IPS DF 19.7 (cell line): ENCODE measurements at regions not wholly inside any gene's neighbourhood (a gene's known extent, or its start where the extent isn't known, plus 50 kb on each side); places are given as distances from the start of the nearest gene placed in this dataset.

Source experiments
- DNase-seq: peaks from one replicate; pipeline ENCODE4 v3.0.0-alpha.2; 2013; ENCODE audit warnings: low read depth, low spot score

DNA sequence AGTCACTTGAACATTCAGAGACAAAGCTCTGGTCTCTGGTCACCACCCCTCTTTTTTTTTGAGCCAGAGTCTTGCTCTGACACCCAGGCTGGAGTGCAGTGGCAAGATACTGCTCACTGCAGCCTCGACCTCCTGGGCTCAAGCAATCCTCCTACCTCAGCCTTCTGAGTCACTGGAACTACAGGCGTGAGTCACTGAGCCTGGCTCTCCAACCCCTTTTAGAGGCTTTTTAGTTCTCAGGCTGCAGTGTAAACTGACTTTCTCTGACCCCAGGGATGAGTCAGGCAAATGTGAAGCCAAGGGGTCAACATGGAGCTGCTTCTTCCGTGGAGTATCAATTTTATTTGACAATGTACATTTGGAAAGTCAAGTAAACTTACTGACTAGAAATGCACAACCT lies 229.2 kb downstream of the PTTG2 start:
- DNase-seq = no peak

DNA sequence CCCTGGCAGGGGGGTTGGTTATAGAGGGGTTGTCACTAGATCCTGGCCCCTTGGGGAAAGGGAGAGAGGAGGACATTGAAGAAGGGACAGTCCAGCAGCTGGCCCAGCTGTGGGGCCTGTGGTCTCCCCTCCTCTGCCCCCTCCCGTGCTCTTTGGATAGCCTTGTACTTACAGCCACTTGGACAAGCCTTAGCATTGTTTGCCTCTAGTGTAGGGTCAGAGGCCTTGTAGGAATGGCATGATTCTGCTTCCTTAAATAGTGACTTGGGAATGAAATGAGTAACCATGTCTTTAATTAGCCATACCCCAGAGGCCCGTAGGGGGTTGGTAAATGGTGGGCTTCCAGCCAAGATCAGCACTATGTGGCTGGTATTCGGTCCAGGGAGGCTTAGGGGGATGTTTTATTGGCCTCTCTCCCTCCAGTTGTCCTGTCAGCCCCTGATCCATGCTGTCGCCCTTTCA lies 230.6 kb downstream of the PTTG2 start:
- no peak for DNase-seq

DNA sequence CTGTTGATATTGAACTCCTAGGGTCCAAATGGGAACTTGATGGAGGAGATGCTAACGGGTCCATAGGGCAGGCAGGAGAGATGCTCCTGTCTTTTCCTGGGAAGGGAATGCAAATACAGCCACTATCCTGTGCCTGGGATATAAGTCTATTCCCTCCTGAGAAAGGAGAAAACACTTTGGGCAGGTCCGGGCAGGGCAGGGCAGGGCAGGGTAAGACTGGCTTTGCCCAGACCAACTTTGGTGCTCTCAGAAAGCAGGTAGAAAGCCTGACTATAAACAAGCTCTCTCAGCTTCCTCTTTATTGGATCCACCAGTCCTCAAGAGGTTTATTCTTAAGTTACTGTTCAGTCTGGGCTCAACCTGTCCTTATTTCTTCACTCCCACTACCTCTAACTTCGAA lies 232.3 kb downstream of the PTTG2 start:
- DNase-seq = no peak

DNA sequence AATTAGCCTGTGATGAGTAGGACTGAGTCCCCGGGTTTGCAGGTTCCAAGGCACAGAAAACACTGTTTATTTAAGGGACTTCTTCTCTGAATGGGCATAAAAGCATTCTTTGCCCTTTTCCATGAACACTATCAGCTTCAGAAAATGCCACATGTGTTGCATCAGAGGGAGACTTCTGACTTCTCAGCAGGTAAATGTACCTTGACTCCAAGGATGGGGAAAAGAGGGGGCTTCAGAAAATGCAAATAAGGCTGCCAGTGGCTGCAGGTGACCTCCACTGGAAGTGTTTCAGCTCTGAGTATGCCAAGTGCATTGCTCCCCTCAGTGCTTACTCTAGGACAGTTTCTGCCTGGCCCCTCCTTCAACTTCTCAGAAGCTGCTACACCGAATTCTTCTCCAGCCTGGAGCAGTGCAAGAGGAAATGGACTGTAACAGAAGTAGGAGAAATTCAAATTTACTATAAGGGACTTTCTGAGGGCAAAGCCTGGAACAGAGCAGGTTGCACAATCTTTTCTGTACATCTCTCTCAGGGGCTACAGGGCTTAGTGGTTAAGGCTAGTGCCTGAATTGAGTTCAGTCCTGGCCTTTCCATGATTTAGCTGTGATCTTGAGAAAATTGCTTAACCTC lies 233.2 kb downstream of the PTTG2 start:
- no peak for DNase-seq

DNA sequence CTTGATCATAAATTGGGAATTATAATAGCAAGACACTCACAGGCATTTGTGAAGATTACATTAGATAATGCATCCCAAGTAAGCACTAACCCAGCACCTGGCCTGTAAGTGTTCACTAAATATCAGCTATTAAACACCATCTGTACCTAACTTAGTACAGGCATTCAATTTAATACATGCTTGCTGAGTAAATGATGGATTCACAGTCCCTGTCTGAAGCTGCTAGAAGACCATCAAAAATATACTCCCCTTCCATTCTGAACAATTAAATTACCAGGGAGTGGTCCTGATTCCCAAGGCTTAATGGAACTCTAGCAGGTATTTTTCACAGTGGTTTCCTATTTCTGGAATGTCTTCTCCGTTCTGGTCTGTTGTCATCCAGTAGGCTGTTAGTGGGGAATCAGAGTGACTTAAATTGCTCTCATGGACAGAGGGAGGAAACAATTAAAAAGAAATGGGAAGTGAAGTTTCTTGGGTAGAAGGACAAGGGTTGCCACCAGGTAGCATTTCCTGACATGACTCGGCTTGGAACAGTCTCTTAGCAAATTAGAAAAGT lies 233.9 kb downstream of the PTTG2 start:
- no peak for DNase-seq

DNA sequence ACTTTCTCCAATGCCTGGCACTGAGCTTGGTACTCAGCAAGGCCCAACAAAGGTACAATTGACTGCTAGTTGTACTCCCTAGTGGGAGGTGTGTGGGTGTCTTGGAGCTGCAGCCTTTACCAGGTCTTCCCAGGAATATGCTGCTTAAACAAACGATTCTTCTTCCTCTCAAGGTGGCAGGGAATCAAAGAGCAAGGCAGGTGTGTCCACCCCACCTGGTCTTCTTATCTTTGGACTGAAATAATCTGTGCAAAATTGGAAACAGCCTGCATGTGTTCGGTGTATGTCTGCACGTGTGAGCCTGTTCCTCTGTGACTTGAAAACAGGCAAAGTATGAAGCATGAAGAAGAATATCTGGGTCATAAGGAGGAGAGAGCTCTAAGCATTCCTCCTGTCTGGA lies 235.3 kb downstream of the PTTG2 start:
- no peak for DNase-seq

DNA sequence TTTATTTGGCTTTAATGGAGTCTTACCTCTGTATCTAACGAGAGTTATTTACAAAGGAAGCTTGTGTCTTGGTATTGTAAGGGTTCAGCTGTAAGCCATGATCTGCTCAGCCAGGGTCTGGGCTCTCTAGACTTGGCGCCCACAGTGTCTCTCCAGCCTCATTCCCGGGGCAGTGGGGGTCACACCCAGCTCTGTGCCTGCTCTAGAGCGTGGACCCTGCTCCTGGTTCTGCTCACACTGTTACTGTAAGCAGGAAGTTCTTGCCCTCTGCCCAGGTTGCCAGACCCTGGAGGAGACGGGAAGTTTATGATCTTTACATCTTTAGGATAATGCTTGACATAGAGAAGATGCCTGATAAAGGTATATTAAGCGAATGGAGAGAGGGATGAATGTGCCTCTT lies 235.7 kb downstream of the PTTG2 start:
- DNase-seq = no peak

DNA sequence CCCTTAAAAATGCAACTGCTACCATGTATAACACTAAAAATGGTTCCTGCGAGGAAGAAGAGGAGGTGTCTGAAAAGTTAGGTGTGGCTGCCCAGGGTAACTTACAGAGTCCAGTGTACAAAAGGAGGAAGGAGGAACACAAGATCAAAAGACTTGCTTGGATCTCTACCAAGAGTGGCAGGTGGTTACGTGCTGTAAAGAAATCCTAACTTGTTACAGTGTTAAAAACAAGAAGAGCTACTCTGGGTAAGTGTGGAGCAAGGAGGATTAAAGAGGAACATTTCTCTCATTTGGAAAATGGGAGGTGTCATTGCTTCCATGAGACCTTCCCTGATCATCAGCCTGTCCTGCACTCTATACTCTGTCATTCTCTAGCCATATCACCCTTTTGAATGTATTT lies 242.0 kb downstream of the PTTG2 start:
- DNase-seq = no peak

DNA sequence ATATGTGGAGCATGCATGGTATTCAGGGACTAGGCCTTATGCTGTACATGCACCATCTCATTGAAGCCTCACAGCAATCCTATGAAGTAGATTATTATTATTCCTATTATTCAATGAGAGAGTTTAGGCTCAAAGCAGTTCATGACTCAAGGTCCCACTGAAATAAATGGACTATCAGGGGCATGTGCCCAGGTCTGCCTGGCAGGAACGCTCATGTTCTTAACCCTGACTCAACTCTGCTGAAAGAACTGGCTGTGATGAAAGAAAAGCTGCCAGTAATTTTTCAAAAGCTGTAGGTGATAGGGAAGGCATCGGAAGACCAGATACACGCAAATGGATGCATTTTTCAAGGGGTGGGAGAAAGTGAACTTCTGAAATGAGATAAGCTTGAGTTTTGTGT lies 243.4 kb downstream of the PTTG2 start:
- no peak for DNase-seq

DNA sequence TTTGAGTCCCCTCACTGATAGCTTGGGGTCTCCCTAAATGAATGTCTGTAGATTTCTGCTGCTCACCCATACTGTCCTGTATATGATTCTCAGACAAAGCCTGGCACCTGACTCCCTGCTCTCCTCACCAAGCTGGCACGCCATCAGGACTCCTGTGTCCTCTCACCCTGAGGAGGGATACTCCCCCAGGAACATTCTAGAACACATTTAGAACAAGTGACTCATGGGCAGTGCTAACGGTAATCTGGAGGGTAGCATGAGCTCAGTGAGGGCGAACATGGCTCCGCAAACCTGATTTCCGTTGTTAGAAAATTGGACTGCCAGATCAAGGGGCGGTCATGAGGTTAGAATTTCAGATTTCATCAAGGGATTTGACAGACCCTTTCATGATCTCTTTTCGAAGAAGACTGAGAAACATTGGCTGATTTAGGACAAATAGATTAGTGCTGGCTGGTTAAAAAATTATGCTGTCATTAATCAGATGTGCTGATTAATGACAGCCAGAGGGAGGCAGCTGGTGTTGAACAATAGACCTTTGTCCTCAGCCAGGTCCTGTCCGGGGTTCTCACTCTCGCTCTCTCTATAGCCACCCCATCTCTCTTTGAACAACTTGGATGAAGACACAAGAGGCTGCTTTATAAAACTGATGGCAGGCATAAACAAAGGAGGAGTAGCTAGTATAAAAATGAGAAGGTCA lies 244.3 kb downstream of the PTTG2 start:
- no peak for DNase-seq

DNA sequence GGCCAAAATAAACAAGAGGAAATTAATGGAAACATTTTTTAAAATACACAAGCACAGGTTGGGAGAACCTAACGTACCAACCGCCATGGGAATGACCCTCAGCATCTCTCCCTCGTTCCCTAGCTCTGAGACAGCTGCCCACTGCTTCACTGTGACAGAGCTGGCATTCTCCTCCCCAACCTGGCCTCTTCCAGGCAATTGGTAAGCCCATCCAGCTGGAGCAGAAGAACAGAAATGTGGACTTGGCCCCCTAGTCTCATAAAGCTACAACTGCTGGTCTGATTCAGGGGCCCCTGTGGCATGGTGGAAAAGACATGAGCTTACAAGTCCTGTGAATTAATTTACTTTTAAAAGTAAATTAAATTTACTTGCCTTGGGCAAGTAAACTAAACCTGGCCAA lies 245.1 kb downstream of the PTTG2 start:
- no peak for DNase-seq

DNA sequence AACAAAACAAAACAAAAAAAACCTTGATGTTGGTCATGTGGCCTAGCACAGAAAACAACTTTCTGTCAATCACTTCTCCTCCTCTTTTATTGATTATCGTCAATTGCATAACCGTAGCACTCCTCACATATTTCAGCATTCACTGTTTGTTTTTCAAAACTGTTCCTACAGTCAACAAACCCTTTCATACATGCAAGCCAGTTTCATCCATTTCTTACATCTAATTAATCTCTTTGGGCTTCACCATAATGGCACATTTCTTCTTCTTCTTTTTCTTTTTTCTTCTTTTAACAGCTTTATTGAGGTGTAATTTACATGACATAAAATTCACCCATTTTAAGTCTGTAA lies 246.9 kb downstream of the PTTG2 start:
- DNase-seq = no peak

DNA sequence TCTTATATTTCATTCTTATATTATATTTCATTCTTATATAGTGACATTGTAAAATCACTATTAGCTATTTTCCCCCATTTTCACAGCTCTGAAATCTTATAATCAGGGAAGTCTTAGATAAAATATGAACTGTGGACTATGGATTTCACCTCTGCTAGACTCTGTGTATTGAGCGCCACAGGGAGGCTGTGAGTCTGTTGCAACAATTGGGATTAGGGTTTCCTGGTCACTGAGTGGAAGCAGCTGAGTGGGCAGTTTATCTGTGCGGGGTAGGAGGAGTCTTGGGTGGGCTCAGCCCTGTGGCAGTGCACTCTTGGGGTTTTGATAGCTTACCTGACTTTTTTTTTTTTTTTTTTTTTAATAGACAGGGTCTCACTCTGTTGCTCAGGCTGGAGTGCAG lies 249.5 kb downstream of the PTTG2 start:
- no peak for DNase-seq

DNA sequence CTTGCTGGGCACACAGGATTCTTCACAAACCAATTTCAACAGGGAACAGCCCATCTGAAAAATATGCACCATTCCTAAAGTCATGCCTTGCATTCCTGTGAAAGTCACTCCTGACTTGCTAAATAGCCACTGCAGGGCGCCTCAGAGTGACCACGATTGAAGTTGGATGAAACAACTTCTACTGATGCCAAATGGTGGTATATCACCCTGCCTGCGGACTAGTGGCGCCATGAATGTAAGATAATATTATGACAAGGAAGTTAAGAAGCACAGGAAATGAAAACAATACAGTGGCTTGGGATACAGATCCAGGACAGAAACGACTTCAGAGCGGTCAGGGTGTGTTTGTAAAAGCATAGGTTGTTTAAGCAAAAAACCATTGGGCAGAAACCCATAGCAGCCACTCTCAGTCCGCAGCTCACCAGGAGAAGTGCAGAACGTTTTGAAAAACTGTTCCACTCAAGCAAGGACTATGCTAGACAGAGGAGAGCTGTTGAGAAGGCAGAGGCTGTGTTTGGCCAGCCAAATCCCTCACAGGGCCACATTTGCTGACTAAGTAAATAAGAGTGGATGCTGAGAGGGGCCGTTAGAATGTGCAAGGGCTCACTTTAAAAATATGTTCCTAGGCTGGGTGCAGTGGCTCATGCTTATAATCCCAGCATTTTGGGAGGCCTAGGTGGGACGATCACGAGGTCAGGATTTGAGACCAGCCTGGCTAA lies 250.4 kb downstream of the PTTG2 start:
- peak; percentile 9 for DNase-seq

DNA sequence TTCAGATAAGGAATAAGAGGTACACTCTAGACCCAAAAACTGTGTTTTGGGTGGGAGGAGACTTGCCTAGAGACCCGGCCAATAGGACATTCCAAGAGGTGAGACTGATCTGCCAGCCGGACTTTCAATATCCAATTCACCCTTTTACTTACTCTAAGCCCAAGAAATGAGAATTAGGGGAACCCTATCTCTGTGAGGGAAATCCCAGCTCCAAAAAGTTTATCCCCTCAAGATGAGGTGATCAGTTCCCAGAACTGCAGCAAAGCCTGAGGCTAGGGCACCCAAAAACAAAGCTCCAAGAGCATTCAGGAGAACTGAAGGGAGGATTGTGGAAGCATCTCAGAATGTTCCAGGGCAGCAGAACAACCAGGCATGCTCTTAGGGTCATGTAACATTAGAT lies 251.7 kb downstream of the PTTG2 start:
- DNase-seq = no peak

DNA sequence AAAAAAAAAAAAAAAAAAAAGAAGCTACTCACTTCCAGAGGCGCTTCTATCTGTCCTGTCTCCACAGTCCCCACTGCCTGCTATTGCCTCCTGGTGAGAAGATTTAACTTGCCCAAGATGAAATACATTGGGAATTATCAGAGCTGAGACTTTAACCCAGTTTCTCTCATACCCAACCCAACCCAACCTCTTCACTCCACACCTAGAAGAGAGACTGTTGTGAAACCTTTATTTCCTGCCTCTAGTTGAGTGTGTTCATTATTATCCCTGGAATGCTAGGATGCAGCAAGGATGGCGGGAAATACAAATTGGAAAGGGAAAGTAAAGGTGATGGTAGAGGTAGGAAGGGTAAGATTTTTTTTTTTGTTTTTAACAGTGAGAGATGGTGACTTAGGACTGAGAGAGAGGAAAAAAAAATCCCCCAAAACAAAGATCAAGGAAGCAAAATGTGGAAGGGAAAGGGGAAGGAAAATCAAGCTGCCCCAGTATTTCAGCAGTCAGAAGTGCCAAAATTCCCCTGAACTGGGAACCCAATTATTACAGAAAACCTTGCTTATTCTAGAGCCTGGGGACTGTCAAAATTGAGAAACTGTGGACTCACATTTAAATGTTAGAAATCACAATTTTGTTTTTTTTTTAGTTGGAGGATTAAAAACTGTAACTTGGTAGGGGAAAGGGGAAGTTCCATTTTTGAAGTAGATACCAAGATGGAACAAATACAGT lies 253.0 kb downstream of the PTTG2 start:
- no peak for DNase-seq

DNA sequence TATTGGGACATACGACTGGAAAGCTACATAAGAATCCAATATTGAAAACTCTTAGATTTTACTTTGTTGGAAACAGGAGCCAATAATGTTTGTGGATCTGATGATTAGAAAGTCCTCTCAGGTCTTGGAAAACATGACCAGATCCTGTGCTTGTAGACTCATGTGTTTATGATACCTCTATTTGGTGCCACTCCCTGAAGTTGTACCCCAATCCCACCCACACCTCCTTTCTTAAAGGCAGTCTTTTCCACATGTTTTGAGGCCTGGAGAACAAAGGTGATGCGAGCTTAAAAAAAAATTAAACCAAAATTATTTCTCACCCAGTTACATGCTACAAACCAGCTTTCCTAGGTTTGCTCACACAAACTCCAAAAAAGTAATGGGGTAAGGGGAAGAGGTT lies 262.7 kb downstream of the PTTG2 start:
- no peak for DNase-seq

DNA sequence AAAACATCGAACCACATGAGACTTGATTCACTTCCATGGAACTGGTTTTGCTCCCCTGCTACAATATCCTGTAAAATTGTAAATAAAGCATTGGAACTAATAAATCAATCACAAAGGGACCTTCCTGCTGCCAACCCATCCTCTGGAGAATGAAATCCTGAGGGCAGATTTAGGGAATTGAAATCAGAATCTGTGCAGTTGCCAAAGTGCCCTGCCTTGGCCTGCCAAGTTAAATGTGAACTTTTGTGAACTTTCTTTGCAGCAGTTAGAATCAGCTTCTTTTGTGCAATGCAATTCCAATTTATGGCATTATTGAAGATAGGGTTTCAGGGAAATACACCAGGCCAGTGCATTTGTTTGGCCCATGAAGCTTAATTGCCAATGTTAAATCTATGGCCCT lies 263.1 kb downstream of the PTTG2 start:
- DNase-seq = no peak

DNA sequence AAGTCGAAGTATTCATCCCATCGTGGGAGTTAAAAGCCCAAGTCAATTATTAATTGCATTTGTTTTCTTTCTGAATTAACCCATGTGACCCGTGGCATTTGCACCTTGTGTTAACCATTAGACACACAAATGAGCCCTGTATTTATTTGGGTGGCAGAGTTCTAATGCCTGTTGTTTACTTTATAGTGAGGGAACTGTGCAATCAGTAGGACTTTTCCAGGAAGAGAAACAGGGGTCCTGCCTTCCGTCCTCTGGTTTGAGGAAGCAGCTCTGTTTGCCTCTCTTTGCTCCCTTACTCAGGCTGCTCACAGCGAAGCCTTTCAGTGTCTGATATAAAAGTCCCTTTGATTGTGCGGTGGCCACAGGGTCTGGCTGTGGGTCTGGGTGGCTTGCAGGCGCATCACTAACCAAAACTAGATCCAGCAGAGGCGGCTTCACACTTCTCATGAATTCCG lies 263.6 kb downstream of the PTTG2 start:
- DNase-seq = no peak

DNA sequence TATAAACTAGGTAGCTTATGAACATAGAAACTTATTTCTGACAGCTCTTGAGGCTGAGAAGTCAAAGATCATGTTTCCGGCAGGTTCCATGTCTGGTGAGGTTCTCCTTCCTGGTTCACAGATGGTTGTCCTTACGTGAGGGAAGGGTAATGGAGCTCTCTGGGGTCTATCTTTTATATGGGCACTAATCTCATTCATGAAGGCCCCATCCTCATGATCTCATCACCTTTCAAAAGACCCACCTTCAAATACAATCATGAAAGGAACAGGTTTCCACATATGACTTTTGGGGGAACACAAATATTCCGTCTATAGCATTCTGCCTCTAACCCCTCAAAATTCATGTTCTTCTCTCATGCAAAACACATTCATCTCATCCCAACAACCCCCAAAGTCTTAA lies 264.7 kb downstream of the PTTG2 start:
- DNase-seq = no peak

DNA sequence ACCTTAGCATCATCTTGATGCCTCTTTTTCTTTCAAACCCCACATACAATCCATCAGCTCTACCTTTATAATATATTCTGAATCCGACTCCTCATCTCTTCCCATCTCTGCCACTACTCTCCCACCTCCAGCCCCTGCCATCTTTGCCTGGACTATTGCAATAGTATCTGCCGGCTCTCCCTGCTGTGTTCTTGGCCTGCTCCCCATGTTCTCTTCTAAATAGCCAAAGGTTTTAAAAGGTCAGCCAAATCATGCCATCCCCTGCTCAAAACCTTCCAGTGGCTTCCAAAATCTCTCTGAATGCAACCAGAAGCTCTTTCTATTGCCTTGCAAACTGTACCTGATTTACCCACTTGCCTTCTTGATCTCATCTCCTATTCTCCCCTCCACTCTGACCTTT lies 266.0 kb downstream of the PTTG2 start:
- DNase-seq = no peak
